IPS-15b (cell line): ENCODE measurements at regions not wholly inside any gene's neighbourhood (a gene's known extent, or its start where the extent isn't known, plus 50 kb on each side); places are given as distances from the start of the nearest gene placed in this dataset.

Source experiments
- H3K27me3 ChIP-seq: one replicate; pipeline ENCODE4 v1.6.1; 2013; ENCODE audit warnings: low read length; ENCODE audit not compliant: control insufficient read depth, insufficient read depth
- H3K36me3 ChIP-seq: one replicate; pipeline ENCODE4 v1.6.1; 2013; ENCODE audit warnings: low read length; ENCODE audit not compliant: control insufficient read depth, insufficient read depth
- H3K4me1 ChIP-seq: one replicate; pipeline ENCODE4 v1.6.1; 2013; ENCODE audit warnings: mild to moderate bottlenecking, low read length; ENCODE audit not compliant: control insufficient read depth, insufficient read depth
- H3K4me3 ChIP-seq: one replicate; pipeline ENCODE4 v1.5.1; 2013; ENCODE audit warnings: low read depth, low read length
- H3K9ac ChIP-seq: one replicate; pipeline ENCODE4 v1.6.1; 2013; ENCODE audit warnings: low read depth, mild to moderate bottlenecking, low read length
- H3K9me3 ChIP-seq: one replicate; pipeline ENCODE4 v1.6.1; 2013; ENCODE audit warnings: mild to moderate bottlenecking, low read length; ENCODE audit not compliant: control insufficient read depth, insufficient read depth

DNA sequence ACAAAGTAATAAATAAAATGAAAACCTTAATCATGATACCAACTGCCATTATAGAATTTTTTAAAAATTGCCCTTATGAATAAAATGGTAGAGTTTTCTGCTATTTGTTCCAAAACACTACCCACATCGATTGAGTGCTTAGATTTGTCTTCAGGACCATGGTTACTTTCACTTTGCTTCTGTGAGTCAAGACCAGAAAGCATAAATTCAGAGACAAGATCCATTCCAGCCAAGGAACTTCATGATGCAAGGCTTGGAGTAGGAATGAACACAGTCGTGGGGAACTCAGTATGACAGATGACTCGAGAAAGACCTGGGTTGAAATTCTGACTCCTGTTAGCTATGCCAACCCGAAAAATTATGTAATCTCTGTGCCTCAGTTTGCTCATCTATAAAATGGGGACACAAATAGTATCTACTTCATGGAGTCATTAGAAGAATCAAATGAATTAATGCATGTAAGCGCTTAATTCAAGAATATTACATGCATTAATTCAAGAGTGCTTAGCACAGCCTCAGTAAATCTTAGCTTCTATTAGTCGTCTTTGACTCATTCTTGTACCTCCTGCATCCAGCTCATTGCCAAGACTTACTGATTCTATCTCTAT, 72.5 kb upstream of the MYLIP start:
- Histone ChIP-seq H3K36me3 (no peaks in the 10 kb centered on the region), H3K4me1 (peaks cover 20% of the 10 kb centered on the region), H3K27me3 (no peaks in the 10 kb centered on the region), H3K9ac (no peak overlapping the region), H3K9me3 (no peaks in the 10 kb centered on the region), H3K4me3 (no peak overlapping the region)

DNA sequence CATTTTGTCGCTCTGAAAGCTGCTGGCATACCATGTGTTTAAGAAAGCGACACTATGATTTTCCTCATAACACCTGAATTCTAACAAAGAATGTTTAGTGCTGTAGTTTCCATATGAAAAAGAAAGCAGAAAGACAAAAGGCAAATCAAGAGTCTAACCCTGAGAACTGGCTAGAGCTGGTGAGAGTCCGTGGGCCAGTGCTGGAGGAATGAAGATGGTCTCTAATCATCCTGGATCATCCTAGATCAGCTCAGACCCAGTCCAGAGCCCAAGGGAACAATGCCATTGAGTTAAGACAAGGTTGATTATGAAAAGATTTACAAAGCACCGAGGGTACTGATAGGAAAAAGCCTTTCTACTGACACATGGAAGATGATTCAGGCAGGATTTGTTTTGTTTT, 73.0 kb upstream of the MYLIP start:
- Histone ChIP-seq H3K9ac (no peak overlapping the region), H3K4me1 (peaks cover 20% of the 10 kb centered on the region), H3K27me3 (no peaks in the 10 kb centered on the region), H3K4me3 (no peak overlapping the region), H3K9me3 (no peaks in the 10 kb centered on the region), H3K36me3 (no peaks in the 10 kb centered on the region)

DNA sequence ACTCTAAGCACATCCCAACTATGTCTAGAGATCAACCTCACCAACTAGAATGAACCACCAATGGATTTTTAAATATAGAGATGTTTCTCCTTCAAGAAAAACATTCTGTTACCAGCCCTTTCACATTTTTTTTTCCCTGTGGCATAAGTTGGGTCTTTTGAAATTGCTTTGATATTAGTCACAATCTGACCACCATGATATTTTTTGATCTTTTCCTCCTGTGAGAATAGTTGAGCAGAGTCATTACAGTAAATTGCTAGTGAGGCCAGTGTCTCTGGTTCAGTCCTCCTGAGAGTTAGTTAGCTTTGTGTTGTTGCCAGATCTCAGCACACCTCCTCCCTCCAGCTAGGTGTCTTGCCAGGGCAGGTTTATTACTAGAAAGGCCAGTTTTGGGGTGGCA, 79.7 kb upstream of the MYLIP start:
- Histone ChIP-seq H3K27me3 (no peaks in the 10 kb centered on the region), H3K4me3 (no peak overlapping the region), H3K36me3 (no peaks in the 10 kb centered on the region), H3K9me3 (no peaks in the 10 kb centered on the region), H3K4me1 (no peaks in the 10 kb centered on the region), H3K9ac (no peak overlapping the region)

DNA sequence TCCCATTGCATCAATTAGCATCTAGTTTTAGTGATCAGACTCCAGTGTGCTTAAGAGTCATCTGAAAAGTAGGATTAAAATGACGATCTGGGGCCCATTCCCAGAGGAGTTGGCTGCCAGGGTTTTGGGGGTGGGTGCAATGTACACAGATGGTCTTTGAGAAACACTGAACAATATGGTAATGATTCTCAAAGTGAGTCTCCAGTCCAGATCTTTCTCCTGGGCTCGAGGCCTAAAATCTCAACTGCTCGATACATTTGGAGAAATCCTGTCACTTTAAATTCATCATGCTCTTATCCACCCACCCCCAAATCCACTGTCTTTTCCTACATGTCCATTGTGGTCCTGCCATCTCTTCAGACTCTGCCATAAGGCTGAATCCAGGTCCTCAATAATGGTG, 80.7 kb upstream of the MYLIP start:
- Histone ChIP-seq H3K9ac (no peak overlapping the region), H3K4me3 (no peak overlapping the region), H3K4me1 (no peaks in the 10 kb centered on the region), H3K27me3 (no peaks in the 10 kb centered on the region), H3K36me3 (no peaks in the 10 kb centered on the region), H3K9me3 (no peaks in the 10 kb centered on the region)

DNA sequence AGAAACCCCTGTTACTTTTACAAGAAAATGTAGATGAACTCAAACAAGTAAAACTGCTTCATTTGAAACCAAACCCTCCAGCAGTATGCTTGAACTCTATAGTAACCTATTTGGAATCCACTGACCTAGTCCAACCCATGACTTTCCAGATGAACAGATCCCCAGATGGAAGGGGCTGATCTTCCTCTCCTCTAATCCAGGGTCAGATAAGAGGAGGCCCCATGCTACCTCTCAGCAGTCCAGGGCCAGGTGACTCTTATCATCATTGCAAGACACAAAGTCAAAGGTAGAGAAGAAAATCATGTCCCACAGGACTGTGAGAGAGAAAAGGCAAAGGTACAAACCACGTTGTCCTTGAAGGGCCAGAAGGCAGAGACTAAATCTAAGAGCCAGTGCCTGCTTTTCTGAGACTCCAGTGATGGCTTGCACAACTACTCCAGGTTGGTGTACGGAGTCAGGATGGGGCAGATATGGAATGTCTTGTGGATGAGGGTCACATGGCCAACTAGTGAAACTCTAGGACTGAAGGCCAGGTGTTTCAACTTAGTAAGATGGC, 81.4 kb upstream of the MYLIP start:
- Histone ChIP-seq H3K4me3 (no peak overlapping the region), H3K36me3 (no peaks in the 10 kb centered on the region), H3K27me3 (no peaks in the 10 kb centered on the region), H3K9ac (no peak overlapping the region), H3K9me3 (no peaks in the 10 kb centered on the region), H3K4me1 (no peaks in the 10 kb centered on the region)

DNA sequence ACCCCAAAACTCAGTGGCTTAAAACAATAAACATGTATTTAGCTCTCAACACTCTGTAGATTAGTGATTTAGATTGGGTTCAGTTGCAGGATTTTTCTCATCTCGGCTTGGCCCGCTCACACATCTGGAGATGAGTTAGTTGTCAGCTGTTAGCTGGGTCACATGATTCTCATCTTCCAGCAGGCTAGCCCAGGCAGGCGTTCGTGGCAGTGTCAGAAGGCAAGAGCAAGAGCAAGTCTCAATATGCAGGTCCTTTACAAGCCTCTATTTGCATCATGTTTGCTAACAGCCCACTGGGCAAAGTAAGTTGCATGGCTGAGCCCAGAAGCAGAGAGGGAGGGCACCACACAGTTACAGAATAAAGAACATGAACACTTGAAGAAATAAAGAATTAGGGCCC, 83.6 kb upstream of the MYLIP start:
- no peaks in the 10 kb centered on the region for H3K36me3 ChIP-seq
- H3K27me3 ChIP-seq: no peaks in the 10 kb centered on the region
- H3K9me3 ChIP-seq: no peaks in the 10 kb centered on the region
- no peak overlapping the region for H3K9ac ChIP-seq
- H3K4me1 ChIP-seq: no peaks in the 10 kb centered on the region
- no peak overlapping the region for H3K4me3 ChIP-seq

DNA sequence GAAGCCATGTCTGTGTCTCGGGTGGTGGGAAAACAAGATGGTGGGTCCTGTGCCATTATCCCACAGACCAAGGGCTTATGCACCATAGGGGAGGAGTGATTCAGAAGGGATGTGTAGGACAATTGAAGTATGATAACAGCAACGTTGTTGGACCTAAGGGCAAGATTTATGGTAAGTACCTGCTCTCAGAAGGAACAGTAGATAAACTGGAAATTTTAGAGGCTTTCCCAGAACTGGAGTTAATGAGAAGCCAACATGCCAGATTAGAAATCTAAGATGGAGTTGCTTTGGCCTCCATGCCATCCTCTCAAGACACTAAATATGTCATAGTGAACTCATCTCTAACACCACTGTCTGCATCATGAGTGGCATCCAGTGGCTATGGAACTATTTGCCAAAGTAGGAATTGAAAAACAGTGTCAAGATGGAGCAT, 84.7 kb upstream of the MYLIP start:
- H3K9ac ChIP-seq: no peak overlapping the region
- no peaks in the 10 kb centered on the region for H3K27me3 ChIP-seq
- no peak overlapping the region for H3K4me3 ChIP-seq
- no peaks in the 10 kb centered on the region for H3K36me3 ChIP-seq
- H3K4me1 ChIP-seq: no peaks in the 10 kb centered on the region
- H3K9me3 ChIP-seq: no peaks in the 10 kb centered on the region

DNA sequence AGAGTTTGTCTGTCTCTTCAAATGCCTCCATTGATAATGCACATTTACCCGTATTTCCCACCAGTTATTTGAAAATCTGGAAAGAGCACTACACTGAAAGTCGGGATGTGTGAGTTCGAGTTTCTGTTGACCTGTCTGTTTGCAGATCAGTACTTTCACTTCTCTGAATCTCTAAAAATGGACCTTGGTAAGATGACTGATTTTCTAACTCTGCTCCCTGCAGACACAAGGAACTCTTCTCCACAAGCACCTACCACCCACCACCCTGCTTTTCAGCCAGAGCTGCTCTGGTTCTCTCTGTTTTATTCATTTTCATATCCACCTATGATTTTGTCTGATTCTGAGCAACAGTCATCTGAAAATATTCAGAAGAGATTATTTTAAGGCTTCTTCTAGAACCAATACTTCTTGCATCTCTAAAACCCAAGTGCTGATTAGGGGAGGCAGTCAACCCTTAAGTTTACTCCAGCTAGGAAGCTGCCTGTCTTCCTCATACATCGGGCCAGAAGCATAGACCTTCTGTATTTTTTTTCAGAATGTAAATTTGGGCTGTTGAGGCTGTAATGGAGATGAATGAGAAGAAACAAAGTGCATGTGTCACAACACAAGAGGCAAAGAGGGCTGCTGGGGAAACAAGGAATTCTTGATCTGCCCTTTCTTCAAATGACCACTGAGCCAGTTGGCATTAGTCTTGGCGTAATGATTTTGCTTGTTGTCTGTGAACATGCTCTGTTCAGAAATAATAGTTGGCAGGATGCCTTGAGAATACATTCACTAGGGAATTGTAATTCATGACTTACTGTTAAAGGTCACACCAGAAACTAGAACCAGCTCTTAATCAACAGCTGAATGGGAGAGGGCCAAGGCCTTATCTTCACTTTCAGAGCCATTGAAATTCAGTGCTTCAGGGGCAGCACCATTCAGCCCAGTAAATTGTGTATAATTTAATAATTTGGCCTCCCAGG, 85.4 kb upstream of the MYLIP start:
- H3K4me3 ChIP-seq: no peak overlapping the region
- no peak overlapping the region for H3K9ac ChIP-seq
- no peaks in the 10 kb centered on the region for H3K27me3 ChIP-seq
- no peaks in the 10 kb centered on the region for H3K36me3 ChIP-seq
- no peaks in the 10 kb centered on the region for H3K4me1 ChIP-seq
- no peaks in the 10 kb centered on the region for H3K9me3 ChIP-seq

DNA sequence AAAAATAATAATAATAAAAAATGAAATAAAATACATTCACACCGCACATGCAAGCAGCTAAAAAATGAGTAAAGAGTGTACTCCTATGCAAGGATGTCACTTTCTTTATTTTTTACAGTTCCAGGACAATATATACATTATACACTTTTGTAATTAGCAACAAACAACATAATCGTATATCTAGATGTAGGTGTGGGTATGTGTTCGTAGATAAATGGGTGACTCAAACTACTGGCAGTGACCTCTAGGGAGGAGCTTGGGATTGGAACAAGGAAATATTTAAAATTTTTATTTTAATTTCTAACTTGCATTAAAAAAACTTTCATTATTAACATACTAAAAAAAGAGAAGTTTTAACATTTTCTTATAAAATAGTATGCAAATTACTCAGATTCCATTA, 86.1 kb upstream of the MYLIP start:
- Histone ChIP-seq H3K36me3 (no peaks in the 10 kb centered on the region), H3K4me3 (no peak overlapping the region), H3K27me3 (no peaks in the 10 kb centered on the region), H3K9ac (no peak overlapping the region), H3K4me1 (no peaks in the 10 kb centered on the region), H3K9me3 (no peaks in the 10 kb centered on the region)

DNA sequence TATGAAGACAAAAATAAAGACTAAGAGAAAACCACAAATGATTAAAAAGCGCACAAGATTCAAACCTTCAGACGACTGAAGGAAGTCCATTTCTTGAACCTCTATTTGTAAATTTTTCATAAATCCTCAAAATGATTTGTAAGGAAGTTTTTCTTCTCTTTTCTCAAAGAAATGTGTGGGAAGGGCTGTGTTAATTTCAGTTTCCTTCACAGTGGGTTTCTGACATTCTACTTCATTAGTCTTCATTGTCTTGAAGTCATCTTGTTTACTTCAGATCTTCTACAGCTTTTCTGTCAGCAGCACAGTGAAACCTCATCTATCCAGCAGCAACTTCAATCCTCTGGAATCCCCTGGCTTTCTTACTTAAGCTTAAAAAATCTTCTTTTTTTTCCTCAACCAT, 87.6 kb upstream of the MYLIP start:
- H3K27me3 ChIP-seq: no peaks in the 10 kb centered on the region
- no peaks in the 10 kb centered on the region for H3K9me3 ChIP-seq
- no peaks in the 10 kb centered on the region for H3K36me3 ChIP-seq
- H3K9ac ChIP-seq: no peak overlapping the region
- H3K4me1 ChIP-seq: no peaks in the 10 kb centered on the region
- no peak overlapping the region for H3K4me3 ChIP-seq

DNA sequence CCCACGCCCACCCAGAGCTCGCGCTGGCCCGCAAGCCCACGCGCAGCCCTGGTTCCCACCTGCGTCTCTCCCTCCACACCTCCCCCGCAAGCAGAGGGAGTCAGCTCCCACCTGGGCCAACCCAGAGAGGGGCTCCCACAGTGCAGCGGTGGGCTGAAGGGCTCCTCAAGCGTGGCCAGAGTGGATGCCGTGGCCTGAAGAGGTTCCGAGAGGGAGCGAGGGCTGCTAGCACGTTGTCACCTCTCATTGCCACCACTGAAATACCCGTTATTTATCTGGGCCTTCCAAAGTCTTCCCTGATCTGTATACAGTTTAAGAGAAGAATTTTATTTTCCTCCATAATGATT, 88.3 kb upstream of the MYLIP start:
- Histone ChIP-seq H3K4me1 (no peaks in the 10 kb centered on the region), H3K9me3 (no peaks in the 10 kb centered on the region), H3K4me3 (no peak overlapping the region), H3K9ac (no peak overlapping the region), H3K27me3 (no peaks in the 10 kb centered on the region), H3K36me3 (no peaks in the 10 kb centered on the region)
